Astrocyte of the spinal cord (primary cell): ENCODE measurements at regions not wholly inside any gene's neighbourhood (a gene's known extent, or its start where the extent isn't known, plus 50 kb on each side); places are given as distances from the start of the nearest gene placed in this dataset.

Experiments
- DNase-seq: peaks from one replicate; pipeline ENCODE4 v3.0.0; 2011; ENCODE audit warnings: low read depth, low spot score
- H3K4me3 ChIP-seq: 2 replicates; pipeline ENCODE4 v1.5.1; 2011; ENCODE audit warnings: low read depth, mild to moderate bottlenecking, low read length, moderate library complexity
- CTCF ChIP-seq: IDR thresholded peaks from 2 replicates; pipeline ENCODE4 v1.5.1; 2012; ENCODE audit warnings: low read depth, mild to moderate bottlenecking, low read length, inconsistent platforms
- in situ Hi-C: cut with HindIII; loops from 2 replicates; pipeline ENCODE4 v1.10.0; 2017; ENCODE audit warnings: low sequenced_read_pairs

GRCh38 chr9:88689509-88690298 lies 154.7 kb downstream of the NXNL2 start:
- in situ Hi-C loops: no loop called here
- H3K4me3 ChIP-seq: no peak overlapping the region
- TF ChIP-seq CTCF: no peak
- DNase-seq: no peak

- no peak overlapping the region for H3K4me3 ChIP-seq
- no peak for TF ChIP-seq CTCF
- in situ Hi-C loops: no loop called here
- DNase-seq: no peak
Measured at GRCh38 chr9:88690628-88691027, 155.7 kb downstream of the NXNL2 start.

GRCh38 chr9:88691091-88691490 lies 156.1 kb downstream of the NXNL2 start:
- in situ Hi-C loops: no loop called here
- TF ChIP-seq CTCF: no peak
- no peak overlapping the region for H3K4me3 ChIP-seq
- DNase-seq: no peak

- in situ Hi-C loops: no loop called here
- peak; percentile 53 for DNase-seq
- no peak overlapping the region for H3K4me3 ChIP-seq
- TF ChIP-seq CTCF: no peak
Measured at GRCh38 chr9:88691811-88692210, 156.8 kb downstream of the NXNL2 start.

GRCh38 chr9:88692827-88693226 lies 157.8 kb downstream of the NXNL2 start:
- no peak for TF ChIP-seq CTCF
- no peak for DNase-seq
- in situ Hi-C loops: no loop called here
- no peak overlapping the region for H3K4me3 ChIP-seq

GRCh38 chr9:88694625-88695024 lies 159.6 kb downstream of the NXNL2 start:
- DNase-seq: peak; percentile 37
- in situ Hi-C loops: no loop called here
- H3K4me3 ChIP-seq: no peak overlapping the region
- TF ChIP-seq CTCF: no peak
